NOMO-1 treated with dmso at 0.1 percent for 144 hours (cell line): ENCODE measurements at regions not wholly inside any gene's neighbourhood (a gene's known extent, or its start where the extent isn't known, plus 50 kb on each side); places are given as distances from the start of the nearest gene placed in this dataset.
A peak's percentile ranks its signal among the peaks of the same experiment; 100 is the strongest.

ENCODE experiments used
- DNase-seq: peaks from one replicate; lab custom pipeline; 2025; ENCODE audit not compliant: unreplicated experiment; lab: John Stamatoyannopoulos, UW

DNA sequence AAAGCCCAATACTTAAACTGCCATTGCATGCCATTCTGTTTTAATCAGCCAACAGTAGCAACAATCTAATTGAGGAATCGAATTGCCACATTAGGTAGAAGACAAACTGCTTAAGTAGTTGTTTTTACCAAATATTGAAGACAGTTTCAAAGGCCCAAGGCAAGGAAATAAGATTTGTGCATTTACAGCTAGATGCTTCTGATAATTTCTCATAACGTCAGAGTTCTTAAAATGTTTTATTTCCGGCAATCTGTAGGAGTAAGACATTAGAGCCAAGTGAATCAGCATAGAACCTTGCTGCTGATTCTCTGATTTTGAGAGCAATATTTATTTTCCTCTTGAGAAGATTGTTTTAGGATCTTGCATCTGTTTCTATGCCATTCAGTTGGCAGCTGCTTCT is 174.3 kb downstream of the RBM43 start:
- DNase-seq = no peak

DNA sequence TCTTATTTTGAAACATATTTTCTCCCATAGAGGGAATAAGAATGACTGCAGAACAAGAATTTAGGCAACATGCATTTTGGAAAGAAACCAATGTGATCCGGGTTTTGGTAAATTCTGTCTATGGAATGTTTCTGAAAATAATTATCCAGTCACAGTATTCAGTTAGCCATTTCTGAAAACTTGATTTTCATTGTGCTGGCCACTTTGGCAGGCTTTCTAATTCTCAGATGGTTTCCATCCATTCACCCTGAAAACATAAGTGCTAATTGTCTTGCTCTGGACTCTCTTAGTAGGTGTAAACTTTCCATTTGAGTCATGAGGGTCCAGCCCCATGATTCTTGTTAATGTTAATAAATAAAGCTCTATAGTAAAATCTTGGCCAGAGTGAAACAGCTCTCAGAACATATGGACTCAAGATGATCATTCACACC is 176.5 kb downstream of the RBM43 start:
- DNase-seq = no peak

GRCh38 chr2:151083856-151084795 is 177.5 kb downstream of the RBM43 start:
- no peak for DNase-seq

- DNase-seq = no peak
Observed at GRCh38 chr2:151078889-151079288, 182.8 kb downstream of the RBM43 start.

- DNase-seq = no peak
Observed at GRCh38 chr2:151071906-151072305, 189.8 kb downstream of the RBM43 start.

DNA sequence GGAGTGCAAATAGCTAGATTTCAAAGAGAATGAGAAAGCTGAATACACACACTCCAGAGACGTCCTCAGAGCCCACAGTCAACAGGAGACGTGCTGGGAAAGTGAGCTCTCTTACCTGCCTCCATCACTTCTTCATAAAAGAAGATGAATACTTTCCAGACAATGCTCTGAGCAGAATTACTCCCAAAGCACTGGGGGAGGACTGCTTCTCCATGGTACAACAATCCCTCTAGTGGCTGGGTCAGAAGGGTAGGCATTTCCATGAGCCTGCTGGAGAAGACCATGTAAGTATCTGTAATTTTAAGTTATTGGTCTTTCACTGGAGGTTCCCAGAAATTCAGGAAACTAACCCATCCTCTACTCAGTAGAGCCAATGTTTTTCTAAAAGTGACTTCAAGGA is 190.3 kb downstream of the RBM43 start:
- DNase-seq = no peak

DNA sequence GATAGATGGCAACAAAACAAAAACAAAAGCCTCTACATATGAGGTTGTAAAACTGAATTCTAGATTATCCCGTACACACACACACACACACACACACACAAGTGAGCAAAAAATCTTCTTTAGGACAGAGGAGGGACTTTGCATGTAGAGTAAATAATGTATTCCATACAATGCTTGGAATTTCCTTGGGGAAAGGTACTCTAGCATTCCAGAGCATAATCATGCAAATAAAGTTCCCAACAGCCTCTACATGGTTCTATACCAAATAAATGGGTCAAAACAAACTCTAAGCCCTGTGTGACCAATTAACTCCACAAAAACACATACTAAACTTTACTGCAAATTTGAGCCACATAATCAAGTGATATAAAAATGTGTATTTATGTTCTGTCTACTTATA is 191.4 kb downstream of the RBM43 start:
- DNase-seq = no peak

DNA sequence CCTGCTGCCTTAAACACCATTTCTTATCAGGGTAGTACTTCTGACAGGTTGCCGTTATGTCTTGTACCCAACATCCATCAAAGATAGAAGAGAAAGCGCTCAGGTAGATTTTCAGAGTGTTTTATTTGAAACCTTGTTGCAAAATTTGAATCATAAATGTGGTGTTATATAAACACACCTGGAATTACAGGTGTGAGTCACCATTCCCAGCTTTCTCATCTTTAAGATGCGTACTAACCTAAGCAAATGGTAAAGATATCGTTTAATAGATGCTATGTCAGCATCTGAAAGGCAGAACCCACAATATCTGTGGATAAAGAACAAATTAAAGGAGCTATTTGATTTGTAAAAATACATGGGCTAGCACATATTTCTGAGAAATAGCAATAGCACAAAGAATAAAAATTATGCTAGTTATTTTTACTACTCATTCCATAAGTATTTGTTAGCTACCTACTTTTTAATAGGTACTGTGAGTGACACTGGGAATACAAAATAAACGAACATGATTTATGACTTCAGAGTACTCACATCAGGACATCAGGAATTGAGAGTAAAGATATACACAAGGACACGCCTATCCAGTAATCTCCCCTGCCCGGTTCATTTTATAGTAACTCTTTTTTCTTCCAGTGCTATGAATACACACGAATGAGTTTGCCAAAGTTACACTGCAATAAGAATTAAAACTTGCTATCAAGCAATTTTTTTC is 193.8 kb downstream of the RBM43 start:
- no peak for DNase-seq

- DNase-seq = no peak
Observed at GRCh38 chr2:151063271-151063670, 198.4 kb downstream of the RBM43 start.

DNA sequence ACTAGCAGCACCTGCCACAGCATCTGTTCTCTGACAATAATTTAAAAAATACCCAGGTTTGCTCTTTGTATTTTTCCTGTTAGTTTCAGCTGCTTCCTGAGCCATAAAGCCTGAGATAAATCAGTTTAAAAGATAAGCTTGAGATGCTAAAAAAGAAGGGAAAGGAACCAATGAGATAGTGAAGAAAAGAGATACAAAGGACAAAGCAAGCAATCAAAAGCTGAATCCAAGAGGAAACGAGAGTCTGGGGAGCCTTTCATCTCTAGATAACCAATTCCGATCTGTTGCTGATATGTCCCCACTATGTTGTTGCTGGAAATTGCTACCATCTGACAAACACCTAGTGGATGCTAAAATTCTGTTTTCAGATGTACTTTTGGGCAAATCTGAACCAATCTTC is 201.4 kb downstream of the RBM43 start:
- DNase-seq = no peak

DNA sequence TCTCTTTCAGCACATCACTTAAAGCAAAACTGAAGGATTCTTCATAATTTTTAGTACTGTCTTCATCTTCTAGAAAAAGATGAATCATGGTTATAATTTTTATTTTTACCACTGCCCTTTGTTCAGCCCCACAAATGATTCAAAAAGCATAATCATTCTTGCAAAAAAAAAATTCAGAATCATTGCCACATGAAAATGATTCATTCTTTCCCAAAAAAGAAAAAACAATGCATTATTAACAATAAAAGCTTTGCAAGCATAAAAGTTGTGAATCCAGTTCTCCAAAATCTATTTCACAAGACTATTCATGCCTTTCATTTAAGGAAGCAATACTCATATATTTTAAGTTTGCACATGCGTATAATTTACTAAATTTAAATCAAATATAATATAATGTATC is 204.8 kb downstream of the RBM43 start:
- no peak for DNase-seq

DNA sequence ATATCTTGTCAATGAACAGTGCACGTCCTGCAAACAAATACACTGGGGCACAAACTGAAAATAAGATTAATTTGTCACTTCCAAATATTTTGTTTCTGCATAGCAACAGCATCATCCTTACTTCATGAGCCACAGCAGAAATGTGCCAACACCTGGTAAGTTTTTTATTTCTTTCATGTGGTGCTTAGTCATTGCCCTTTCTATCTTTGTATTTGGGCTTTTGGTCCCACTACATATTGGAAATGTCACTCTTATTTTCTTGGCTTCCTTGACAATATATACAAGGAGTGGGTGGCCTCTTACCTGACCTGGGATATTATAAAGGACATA is 208.0 kb downstream of the RBM43 start:
- DNase-seq = no peak

DNA sequence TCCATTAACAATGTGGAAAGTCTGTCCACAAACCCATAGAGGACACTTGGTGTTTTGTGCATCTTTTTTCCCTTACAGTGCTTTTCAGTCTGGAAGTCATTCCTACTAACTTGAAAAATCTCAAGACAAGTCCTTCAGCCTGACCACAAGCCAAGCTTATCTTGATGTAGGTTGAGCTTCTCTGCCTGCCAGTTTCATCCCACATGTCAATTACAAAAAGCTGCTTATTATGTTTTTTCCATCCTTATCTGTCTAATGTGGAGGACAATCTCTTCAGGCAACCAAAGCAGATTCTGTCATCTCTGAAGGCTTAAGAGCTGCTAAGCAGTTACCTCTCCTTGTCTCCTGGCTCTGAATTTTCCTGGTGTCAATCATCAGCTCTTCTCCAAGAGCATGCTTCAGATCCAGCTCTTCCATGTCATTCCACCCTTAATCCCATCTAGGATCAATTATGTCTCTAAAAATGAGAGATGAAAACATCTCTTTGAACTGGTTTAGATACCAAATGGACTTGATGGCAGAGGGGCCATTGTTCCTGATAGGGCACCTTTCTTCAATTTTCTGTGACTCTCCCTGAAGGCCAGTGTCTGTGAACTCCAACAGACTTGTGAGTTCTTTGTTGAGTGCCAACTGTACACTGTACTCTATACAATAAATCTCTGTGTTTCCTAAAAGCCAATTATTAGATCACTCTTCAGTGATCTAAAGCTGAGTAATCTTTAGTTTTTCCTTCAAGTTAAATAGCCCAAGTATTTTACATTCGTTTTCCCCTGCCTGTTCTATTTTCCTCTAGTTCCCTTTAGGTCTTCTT is 208.6 kb downstream of the RBM43 start:
- DNase-seq = no peak

GRCh38 chr2:151051574-151052220 is 210.0 kb downstream of the RBM43 start:
- DNase-seq = peak; percentile 2

GRCh38 chr2:151049746-151050145 is 211.9 kb downstream of the RBM43 start:
- no peak for DNase-seq

GRCh38 chr2:151048331-151049054 is 213.2 kb downstream of the RBM43 start:
- DNase-seq = no peak

GRCh38 chr2:151043484-151043883 is 218.2 kb downstream of the RBM43 start:
- no peak for DNase-seq

DNA sequence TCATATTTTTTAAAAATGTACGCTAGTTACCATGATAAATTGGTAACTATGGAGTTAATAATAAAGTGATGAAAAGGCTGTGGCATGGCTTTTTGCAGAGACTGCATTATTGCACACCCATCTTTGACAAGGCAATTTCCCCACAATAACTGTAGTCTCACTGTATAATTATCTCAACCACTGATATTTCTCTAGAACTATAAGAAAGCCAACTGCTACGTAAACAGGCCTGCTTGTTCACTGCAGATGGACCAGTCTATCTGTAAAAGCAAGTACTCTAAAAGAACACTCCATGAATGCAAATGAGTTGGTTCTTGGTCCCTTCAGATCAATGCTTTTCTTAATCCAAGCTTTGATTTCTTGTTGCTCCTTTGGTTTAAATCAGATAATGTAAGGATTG is 218.7 kb downstream of the RBM43 start:
- no peak for DNase-seq

- no peak for DNase-seq
Observed at GRCh38 chr2:151040039-151040438, 221.6 kb downstream of the RBM43 start.

- no peak for DNase-seq
Observed at GRCh38 chr2:151038516-151038915, 223.1 kb downstream of the RBM43 start.
